ENCODE measurements at regions not wholly inside any gene's neighbourhood (a gene's known extent, or its start where the extent isn't known, plus 50 kb on each side); places are given as distances from the start of the nearest gene placed in this dataset.

DNA sequence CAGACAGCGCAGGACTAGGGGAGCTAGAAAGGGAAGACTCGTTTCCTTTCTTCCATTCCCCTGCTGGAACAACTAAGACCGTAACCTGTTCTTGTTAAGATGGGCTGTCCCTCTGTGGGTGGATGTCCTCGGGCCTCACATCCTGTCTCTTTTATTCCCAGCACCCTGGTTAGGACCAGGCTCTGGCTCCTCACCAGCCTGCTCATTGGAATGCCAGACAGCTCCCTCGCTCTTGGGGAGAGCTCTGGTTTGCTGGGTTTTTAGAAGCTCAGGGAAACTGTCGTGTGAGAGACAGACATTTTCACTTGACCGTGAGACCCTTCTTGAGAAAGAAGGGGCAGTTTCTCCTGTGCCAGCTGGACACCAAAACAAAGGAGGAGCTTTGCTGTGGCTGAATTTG, 58.1 kb upstream of the HABP2 start:
- no peak for TF ChIP-seq EP300 (conservative IDR thresholded peaks at IDR 0.05; ENCODE audit: poor library complexity, severe bottlenecking)
- TF ChIP-seq POLR2AphosphoS5 (IDR thresholded peaks at IDR 0.05) = no peak
- TF ChIP-seq EZH2 (IDR thresholded peaks at IDR 0.05; ENCODE audit: borderline replicate concordance, insufficient read depth, low read length, poor library complexity, severe bottlenecking) = no peak
- TF ChIP-seq CTCF (IDR thresholded peaks at IDR 0.05; ENCODE audit: poor library complexity, severe bottlenecking) = no peak
